ENCODE measurements at regions not wholly inside any gene's neighbourhood (a gene's known extent, or its start where the extent isn't known, plus 50 kb on each side); places are given as distances from the start of the nearest gene placed in this dataset.

GRCh38 chr12:25377469-25378177, 126.9 kb upstream of the KRAS start:
- TF ChIP-seq, protein P1, sequence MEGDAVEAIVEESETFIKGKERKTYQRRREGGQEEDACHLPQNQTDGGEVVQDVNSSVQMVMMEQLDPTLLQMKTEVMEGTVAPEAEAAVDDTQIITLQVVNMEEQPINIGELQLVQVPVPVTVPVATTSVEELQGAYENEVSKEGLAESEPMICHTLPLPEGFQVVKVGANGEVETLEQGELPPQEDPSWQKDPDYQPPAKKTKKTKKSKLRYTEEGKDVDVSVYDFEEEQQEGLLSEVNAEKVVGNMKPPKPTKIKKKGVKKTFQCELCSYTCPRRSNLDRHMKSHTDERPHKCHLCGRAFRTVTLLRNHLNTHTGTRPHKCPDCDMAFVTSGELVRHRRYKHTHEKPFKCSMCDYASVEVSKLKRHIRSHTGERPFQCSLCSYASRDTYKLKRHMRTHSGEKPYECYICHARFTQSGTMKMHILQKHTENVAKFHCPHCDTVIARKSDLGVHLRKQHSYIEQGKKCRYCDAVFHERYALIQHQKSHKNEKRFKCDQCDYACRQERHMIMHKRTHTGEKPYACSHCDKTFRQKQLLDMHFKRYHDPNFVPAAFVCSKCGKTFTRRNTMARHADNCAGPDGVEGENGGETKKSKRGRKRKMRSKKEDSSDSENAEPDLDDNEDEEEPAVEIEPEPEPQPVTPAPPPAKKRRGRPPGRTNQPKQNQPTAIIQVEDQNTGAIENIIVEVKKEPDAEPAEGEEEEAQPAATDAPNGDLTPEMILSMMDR (IDR thresholded peaks at IDR 0.05; ENCODE audit: low read depth, low read length, missing control alignments) = no peak
- in situ Hi-C loops (cut with HindIII; ENCODE audit: low pct_ligation_motif_present, low sequenced_read_pairs) = no loop called here
- no peak overlapping the region for H3K27ac ChIP-seq
- DNase-seq = peak; percentile 12
- H3K4me3 ChIP-seq (ENCODE audit: low read depth, low read length) = no peak overlapping the region
- H3K27me3 ChIP-seq (replicated peaks) = no peaks in the 10 kb centered on the region
- H3K36me3 ChIP-seq (replicated peaks) = no peaks in the 10 kb centered on the region

DNA sequence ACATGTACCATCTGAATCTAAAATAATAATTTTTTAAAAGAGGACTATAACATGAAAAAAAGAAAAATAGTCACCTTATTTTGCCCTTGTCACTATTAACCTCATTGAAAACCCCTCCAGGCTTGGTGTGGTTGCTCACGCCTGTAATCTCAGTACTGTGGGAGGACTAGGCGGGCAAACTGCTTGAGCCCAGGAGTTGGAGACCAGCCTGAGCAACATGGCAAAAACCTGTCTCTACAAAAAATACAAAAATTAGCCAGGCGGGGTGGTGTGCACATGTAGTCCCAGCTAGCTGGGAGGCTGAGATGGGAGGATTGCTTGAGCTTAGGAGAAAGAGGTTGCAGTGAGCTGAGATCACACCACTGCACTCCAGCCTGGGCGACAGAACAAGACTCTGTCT, 126.3 kb upstream of the KRAS start:
- TF ChIP-seq, protein P1 (IDR thresholded peaks at IDR 0.05; ENCODE audit: low read depth, low read length, missing control alignments) = no peak
- no peak overlapping the region for H3K4me3 ChIP-seq (ENCODE audit: low read depth, low read length)
- DNase-seq = no peak
- H3K36me3 ChIP-seq (replicated peaks) = no peaks in the 10 kb centered on the region
- H3K27me3 ChIP-seq (replicated peaks) = no peaks in the 10 kb centered on the region
- in situ Hi-C loops (cut with HindIII; ENCODE audit: low pct_ligation_motif_present, low sequenced_read_pairs) = no loop called here
- H3K27ac ChIP-seq = no peak overlapping the region

GRCh38 chr12:25376407-25376806, 125.7 kb upstream of the KRAS start:
- H3K36me3 ChIP-seq (replicated peaks) = no peaks in the 10 kb centered on the region
- DNase-seq = no peak
- in situ Hi-C loops (cut with HindIII; ENCODE audit: low pct_ligation_motif_present, low sequenced_read_pairs) = no loop called here
- no peak overlapping the region for H3K4me3 ChIP-seq (ENCODE audit: low read depth, low read length)
- H3K27me3 ChIP-seq (replicated peaks) = no peaks in the 10 kb centered on the region
- H3K27ac ChIP-seq = no peak overlapping the region
- TF ChIP-seq, protein P1 (IDR thresholded peaks at IDR 0.05; ENCODE audit: low read depth, low read length, missing control alignments) = no peak

GRCh38 chr12:25372969-25373817, 122.5 kb upstream of the KRAS start:
- in situ Hi-C loops (cut with HindIII; ENCODE audit: low pct_ligation_motif_present, low sequenced_read_pairs) = no loop called here
- Histone ChIP-seq H3K27ac (no peak overlapping the region), H3K36me3 (replicated peaks) (no peaks in the 10 kb centered on the region), H3K27me3 (replicated peaks) (no peaks in the 10 kb centered on the region), H3K4me3 (ENCODE audit: low read depth, low read length) (no peak overlapping the region)
- DNase-seq = no peak
- TF ChIP-seq, protein P1 (IDR thresholded peaks at IDR 0.05; ENCODE audit: low read depth, low read length, missing control alignments) = no peak

GRCh38 chr12:25372002-25372401, 121.3 kb upstream of the KRAS start:
- no peaks in the 10 kb centered on the region for H3K27me3 ChIP-seq (replicated peaks)
- TF ChIP-seq, protein P1 (IDR thresholded peaks at IDR 0.05; ENCODE audit: low read depth, low read length, missing control alignments) = no peak
- H3K36me3 ChIP-seq (replicated peaks) = no peaks in the 10 kb centered on the region
- no peak for DNase-seq
- in situ Hi-C loops (cut with HindIII; ENCODE audit: low pct_ligation_motif_present, low sequenced_read_pairs) = no loop called here
- H3K4me3 ChIP-seq (ENCODE audit: low read depth, low read length) = no peak overlapping the region
- H3K27ac ChIP-seq = no peak overlapping the region
